NCI-H146 (cell line): ENCODE measurements at regions not wholly inside any gene's neighbourhood (a gene's known extent, or its start where the extent isn't known, plus 50 kb on each side); places are given as distances from the start of the nearest gene placed in this dataset.
"Not testable (repeated sequence)": the region's sequence is repeated elsewhere in the genome, so short reads cannot be mapped to it uniquely, and the experiment has no call there.

Source experiments
- DNase-seq: peaks from one replicate; lab custom pipeline; 2025; lab: John Stamatoyannopoulos, UW

DNA sequence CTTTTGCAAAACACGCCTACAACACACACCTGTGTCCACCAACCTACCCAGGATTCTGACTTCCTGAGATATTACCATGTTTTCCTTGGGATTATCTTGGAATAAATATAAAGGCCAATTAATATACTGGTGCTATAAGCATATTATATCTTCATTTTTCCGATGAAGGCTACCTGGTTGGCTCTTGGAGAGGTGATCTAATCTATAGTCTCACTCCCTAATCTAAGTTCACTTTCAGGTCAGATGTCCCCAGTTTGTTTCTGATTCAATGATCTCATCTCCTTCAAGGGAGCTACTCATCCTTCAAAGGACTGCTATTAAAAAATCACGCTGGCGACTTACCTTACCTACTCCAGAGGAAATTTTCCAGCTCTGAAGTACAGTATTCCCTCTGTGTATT is 517.5 kb downstream of the KLF5 start:
- DNase-seq: no peak

DNA sequence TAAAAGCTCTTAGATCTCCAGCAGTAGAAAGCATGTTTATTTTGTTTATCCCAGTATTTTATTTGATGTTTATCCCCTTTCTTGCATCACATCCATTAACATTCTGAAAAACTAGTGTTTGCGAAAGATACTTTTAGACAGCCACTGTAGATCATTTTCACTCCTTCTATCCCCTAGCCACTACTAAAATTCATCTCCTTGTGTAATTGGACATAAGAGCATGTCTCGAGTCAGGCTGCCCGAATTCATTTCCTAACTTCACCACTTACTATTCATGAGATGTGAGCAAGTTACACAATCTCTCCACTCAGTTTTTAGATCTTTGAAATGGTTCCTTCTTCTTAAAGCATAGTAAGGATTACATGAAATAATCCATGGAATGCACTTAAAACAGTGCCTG is 514.0 kb downstream of the KLF5 start:
- DNase-seq: no peak

DNA sequence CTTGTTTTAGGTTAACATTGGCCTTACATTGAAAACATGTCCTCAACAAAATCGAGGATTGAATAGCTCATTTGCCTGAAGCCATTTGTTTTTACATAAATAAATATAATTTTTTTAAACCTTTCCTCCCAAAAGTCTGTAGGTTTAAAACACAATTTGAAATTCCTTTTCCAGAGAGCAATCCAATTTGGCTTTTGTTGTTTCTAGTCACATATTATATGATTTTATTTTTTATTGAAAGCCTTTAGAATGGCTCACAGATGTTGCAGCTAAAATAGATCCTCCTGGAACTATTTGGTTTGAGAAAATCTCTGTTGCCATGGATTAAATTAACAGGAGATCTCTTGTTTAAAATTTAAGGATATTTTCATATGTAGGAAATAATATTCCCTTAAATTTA is 512.6 kb downstream of the KLF5 start:
- no peak for DNase-seq

DNA sequence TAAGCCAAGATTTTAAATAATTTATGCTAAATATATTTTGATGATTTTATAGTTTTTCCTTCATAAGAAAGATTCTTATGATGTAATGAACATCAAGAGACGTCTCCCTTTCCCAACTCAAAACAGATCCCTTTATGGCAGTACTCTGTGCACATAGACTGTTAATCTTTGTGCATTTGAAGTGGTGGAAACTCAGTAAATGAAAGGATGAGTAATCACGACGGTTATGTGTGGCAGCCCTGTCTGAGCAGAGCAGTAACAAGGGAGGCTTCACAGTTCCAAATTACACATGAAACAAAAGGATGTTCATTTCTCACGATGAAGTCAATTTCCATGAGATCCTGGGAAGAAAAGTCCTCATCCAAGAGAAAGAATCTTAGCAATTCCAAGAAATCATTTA is 498.1 kb downstream of the KLF5 start:
- no peak for DNase-seq

DNA sequence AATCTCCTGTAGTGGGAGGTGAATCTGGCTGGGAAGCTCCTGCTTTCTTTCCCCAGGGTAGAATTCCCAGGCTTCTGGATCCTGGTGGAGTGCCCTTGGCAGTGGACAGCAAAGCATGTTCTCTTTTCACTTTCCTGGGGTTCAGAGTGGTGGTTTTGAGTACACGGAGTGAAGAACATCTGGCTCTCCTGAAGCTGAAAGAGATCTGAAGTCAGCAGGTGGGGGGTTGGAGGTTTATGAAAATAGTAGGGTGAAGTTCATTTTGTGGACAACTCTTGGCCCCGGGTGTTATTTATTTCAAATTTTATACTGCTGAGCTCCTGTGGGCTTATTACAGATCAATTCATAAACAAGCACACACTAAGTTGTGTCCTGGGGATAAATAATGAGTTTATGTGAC is 497.3 kb downstream of the KLF5 start:
- no peak for DNase-seq

DNA sequence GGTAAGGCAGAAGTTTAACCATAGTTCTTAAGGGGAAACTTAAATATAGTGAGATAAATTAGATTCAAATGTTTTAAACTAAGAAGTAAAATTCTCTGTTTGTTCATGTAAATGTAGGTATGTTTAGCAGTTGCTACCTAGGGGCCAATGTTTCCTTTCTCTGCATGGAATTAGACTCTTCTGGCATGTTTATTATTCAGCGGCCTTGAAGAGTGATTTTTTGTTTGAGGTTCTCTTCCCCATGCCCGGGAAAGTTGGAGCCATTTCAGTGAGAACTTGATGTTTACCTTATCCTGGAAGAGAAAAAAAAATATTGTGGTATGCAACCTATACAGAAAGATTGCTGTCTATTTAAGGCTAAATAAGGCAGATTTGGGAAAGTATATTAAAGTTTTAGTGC is 492.9 kb downstream of the KLF5 start:
- DNase-seq: no peak

DNA sequence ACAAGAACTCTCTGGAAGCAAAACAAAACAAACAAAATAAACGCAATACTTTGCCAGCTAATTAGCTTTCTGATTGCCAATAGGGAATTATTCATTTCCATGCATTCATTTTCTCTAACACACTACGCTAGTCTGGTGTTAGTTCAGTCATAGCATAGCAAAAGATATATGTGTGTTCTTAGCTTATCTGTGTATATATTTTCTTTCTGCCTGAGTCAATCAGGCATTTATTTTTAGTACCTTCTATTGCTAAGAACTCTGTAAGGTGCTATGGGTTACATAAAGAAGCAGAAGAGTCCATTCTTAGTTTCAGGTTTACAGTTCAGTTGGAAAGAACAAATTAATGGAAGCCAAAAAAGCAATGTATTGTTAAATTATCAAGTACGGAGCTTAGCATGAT is 490.9 kb downstream of the KLF5 start:
- no peak for DNase-seq

DNA sequence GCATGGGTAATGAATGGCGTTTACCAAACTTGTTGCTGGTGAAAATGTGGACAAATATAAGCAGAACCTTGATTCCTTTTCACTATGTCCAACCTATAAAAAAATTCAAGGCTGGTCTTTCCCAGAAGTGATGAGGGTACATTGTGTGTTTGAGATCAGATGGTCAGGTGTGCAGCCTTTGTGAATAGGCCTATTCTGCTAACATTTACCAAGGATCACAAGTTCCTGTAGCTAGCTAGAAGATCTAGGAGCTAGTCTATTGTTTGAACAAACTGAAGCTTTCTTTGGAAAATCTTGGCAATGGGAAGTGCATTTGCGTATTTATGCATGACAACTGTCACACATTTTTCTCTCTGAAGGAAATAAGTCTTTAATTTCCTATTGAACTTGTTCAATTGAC is 489.6 kb downstream of the KLF5 start:
- peak; percentile 8 for DNase-seq

DNA sequence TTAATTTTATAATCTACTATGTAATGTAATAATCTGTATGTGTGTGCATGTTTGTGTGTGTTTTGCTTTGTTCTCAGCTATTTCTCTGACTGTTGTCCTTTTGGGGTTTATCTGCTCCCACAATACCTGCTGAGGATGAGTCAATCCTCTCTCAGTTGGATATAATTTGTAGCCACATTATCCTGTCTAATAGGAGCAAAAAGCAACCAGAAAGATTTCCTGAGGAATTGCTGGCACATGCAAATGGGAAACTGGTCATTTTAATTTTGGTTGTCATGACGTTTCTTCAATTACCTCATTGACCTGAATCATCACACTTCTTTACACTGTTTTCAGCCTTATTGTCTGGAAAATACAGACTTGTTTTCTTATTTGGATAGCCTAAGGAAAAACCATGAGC is 488.4 kb downstream of the KLF5 start:
- peak; percentile 29 for DNase-seq

DNA sequence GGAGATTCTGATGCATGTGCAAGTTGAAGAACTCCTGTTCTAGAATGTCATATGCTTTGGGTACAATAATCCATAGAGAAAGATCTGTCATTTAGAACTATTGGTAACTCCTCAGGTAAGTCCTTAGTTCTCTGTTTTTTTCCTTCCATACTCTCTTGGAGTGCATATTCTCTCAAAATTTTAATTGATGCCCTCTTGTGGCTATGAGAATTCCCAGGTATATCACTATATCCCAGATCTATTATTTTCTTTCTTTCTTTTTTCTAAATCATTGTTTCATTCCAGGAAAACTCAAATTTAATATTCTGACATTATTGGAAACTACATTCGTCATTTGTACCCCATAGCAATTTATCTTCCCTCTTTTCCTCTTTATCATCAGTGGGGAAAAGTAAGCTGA is 485.4 kb downstream of the KLF5 start:
- DNase-seq: no peak

DNA sequence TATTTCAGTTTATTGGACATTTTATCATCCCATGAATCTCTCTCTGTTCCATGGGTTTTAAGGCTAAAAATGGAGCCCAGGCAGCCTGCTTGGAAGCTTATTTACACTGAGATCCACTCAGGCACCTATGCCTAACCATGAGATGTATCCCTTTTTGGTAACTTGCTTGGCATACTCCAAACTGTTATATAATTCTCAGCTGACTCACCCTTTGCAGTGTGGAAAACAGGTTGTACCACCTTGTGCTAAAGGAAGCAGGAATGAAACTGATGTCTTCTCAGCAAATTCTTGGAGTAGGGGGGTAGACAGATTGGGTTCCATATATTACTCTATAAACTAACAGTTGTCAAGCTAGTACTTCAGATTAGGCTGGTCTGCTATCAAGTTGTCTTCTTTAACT is 483.6 kb downstream of the KLF5 start:
- DNase-seq: no peak

DNA sequence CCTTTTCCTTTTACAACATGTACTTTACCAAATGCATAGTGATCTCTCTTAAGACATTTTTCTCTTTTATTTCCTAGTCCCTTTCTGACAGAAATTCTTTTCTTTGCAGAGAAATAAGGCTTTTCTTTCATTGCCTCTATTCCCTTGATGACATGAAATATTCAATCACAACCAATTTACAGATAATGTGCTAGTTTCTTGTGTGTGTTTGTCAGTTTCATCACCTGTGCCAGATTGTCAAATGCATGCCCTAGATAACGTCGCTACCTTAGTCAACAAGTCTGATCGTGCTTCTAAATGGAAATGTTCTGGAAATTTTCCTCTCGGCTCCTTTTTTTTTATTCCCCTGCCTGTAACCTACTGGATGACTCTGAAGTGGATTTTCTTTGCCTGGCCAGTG is 478.1 kb downstream of the KLF5 start:
- no peak for DNase-seq

DNA sequence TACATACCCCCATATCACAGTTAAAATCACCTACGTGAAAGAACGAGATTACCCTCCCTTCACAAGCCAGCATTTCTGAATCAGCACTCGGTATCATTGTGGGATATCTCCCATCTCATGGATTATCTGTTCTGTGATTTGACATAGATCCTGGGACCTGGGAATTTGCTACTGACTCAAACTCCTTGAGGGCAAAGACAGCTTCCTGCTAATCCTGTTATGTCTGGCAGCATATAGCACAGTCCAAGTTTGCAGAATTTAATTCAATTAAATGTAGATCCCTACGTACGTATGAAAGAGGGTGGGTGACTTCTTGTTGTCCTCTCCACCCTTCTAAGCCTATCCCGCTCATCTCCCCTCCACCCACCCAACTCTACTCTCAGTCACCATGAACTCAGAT is 476.5 kb downstream of the KLF5 start:
- no peak for DNase-seq

DNA sequence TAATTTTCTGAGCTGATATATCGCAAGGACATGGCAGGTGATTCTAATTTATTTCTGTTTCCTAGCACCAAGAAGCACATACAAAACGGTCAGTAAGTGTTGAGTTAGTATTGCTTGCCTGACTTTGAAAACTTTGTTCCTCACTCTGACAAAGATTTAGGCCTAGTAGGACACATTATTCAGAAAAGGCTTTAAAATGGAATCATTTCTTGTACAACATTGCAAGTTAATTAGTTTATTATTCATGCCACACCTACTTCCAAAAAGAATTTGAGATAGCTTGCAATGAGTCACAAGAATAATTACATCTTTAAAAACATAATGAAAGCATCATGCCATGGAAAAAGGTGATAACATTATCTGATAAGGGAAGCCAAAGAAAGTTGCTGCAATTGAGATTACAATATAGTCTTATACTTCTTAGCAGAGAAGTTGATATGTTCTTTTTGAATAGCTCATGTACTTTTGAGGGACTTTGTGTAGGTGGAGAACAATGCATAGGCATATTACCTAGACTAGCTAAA is 474.2 kb downstream of the KLF5 start:
- no peak for DNase-seq

DNA sequence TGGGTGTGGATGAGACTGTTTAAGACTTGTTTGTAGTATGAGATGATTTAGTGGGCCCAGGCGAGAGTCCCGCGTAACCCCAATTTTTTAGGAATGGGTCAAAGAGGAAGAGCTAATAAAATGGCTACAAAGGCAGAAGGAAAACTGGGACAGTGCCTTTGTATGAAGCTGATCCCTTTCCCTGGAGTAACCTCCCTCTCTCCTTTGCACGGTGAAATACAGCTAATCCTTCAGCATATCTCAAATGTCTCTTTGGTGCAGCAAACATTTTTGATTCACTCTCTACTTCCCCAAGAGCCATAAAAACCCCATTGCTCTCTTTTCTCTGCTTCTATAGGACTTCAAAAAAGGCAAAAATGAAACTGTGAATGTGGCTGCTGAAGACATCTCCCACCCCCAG is 473.8 kb downstream of the KLF5 start:
- DNase-seq: no peak

DNA sequence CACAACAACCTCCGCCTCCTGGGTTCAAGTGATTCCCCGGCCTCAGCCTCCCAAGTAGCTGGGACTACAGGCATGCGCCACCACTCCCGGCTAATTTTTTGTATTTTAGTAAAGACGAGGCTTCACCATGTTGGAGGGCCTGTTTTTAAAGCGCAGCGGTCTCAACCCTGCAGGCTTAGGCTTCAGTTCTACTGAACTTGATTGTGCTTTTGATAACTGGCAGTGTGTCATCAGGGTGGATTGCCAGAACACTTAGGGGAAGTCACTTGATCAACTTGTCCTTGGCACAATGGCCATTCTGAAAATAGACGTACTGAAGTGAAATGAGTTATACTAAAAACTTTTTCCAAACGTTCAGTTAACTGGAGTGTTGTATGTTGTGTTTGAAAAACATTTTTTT is 472.2 kb downstream of the KLF5 start:
- no peak for DNase-seq

DNA sequence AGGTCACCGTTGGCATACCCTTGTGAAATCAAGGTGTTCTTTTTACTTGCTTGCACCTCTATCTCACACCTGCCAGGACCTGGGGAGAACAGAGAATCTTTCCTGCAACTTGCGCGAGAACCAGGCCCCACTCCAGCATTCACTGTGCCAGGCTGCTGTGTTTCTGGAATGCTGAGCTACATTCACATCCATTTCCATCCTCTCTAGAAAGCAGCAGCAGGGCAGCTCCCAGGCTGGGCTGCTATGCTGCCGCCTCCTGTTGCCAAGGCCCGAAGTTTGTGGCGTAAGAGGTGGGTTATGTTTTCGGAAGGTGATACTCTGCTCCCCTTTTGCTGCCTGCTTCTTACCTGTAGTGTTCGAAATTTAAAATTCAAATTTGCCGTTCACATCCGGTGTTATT is 464.1 kb downstream of the KLF5 start:
- DNase-seq: no peak

DNA sequence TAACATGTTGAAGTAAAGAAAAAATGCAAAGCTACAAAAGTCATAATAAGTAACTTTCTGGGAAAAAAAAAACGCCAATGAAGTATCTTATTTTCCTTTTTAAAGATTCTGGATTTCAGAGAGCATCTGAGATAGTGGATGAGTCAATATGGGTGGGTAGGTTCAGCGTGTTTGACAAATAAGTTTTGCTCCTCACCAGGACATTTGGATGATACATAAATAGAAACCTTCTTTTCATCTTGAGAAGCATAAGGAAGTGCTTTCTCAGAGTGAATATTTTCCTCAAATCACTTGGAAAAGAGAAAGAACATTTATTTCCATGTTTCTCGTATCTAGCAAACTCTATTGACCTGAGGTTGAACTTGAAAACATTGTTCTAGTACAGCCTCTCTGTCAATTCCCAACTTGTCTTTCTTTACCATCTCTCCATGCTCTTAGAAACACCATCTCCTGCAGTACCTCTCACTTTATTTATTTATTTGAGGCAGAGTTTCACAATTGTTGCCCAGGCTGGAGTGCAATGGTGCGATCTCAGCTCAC is 463.2 kb downstream of the KLF5 start:
- no peak for DNase-seq

DNA sequence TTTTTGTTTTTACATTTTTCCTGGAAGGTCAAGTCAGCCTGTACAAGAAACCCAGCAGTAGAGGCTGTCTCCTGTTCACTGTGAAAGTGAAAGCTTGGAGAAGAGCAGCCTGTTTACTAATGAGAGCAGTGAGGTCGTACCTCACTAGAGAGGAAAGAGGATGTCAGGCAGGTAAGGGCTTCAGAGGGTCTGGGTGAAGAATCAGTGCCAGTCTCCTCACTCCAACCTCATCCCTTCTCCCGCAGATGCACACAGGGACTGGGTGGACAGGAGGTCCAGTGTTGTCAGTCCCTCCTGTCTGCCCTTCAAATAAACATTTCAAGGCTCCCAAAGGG is 462.5 kb downstream of the KLF5 start:
- no peak for DNase-seq

DNA sequence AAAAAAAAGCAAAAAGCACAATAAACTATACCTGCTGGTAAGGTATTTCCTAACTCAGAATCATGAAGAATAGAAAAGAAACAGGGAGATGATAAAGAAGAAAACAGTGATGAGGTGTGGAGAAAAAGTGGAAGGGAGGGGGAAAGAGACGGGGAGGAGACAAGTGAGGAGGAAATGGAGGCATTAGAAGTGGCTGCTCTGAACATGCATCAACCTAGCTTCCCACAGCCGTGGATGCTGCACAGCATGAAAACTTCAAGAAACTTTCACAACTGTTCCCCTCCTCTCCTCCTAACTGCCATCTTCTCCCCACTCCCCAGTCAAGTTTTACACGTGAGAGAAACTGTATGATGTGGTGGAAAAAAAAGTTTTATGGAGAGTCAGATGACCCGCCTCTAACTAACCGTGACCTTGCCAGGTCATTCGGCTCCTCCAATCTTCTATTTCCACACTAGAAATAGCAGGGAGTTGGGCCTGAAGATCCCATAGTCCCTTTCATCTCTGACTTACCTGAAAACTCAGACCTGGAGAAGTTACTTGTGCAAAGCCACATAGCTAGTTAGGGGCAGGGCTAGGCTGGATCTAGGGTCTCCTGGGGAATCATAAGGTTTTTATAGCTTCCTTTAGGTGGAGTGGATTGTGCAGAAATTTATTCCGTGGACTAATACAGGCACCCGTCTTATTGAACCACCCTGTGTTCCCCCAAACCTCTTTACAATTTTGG is 461.9 kb downstream of the KLF5 start:
- DNase-seq: no peak

DNA sequence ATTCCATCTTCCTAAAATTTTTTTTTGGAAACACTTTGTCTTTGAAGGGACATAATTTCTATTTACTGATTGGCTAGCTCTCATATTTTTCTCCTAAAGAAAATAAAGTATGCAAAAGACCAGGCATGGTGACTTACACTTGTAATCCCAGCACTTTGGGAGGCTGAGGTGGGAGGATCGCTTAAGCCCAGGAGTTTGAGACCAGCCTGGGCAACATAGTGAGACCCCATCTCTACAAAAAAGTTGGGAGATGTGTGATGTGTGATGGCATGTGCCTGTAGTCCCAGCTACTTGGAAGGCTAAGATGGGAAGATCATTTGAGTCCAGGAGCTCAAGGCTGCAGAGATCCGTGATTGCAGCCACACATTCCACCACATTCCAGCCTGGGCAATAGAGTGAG is 461.3 kb downstream of the KLF5 start:
- DNase-seq: not testable (repeated sequence)

DNA sequence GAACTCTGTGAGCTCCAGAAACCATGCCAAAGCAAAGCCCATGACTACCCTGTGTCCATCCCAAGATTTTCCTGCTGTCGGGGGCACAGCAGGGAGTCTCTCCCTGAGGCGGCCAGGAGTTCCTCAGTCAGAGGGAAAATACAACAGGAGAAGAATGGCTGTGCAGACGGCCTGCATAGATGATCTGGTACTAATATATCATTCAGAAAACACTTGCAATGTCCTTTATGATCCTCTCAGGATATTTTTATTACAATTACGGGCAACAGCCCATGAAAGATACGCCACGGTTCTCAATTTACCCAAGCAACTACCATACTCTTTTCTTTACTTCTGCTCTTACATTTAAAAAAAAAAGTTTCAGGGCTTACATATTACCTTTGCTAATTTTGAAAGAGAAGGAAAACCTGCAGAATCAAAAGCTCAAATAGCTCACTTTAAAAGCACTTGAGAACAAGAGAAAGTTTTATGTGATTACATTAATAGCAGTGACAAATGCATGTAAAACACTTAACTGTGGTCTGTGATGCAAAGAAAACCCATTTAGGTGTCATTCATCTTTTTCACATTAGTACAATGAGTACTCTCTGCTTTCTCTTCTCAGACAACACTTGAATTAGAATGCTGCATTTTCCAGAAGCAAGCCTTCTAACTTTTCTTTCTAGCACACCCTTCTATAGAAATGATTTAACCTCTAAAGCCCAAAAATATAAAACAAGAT is 460.8 kb downstream of the KLF5 start:
- no peak for DNase-seq

DNA sequence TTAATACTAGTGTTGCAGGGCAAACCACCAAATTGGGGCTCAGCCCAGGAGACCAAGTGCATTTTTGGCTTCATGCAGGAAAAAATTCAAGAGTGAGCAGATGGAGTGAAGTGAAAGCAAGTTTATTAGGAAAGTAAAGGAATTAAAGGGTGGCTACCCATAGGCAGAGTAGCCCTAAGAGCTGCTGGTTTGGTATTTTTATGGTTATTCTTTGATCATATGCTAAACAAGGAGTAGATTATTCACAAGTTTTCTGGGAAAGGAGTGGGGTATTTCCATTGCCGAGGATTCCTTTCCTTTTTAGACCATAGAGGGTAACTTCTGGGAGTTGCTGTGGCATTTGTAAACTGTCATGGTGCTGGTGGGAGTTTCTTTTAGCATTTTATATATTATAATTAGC is 459.0 kb downstream of the KLF5 start:
- DNase-seq: no peak

DNA sequence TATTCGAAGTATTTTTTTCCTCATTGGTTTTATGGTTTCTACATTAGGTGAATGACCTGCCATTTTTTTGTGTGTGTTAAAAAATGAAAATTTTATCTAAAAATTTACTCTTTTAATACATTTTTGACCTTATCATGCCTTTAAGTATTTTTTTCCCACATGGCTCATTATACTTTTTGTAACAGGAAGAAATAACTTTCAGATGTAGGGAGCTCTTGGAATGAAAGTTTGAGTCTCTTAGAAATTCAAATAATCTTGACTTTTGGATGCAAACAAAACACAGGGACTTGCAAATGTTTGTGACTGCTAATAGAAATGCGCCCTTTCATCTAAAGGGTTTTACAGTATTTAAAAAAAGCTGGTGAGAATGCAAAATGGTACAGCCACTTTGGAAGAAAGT is 457.9 kb downstream of the KLF5 start:
- no peak for DNase-seq
